ENCODE measurements at regions not wholly inside any gene's neighbourhood (a gene's known extent, or its start where the extent isn't known, plus 50 kb on each side); places are given as distances from the start of the nearest gene placed in this dataset.

GRCh38 chr10:131688304-131688703, 212.5 kb upstream of the PPP2R2D start:
- intact Hi-C loops (cut with micrococcal nuclease) = no loop called here
- Mint-ChIP-seq H3K9me3 (no peaks in the 10 kb centered on the region), H3K4me1 (no peaks in the 10 kb centered on the region), H3K27ac (no peak overlapping the region), H3K4me3 (no peak overlapping the region), H3K27me3 (no peaks in the 10 kb centered on the region), H3K36me3 (ENCODE audit: low read depth) (no peaks in the 10 kb centered on the region)
- no peak for DNase-seq

- no peak for DNase-seq
- no peaks in the 10 kb centered on the region for H3K9me3 Mint-ChIP-seq
- H3K4me3 Mint-ChIP-seq = no peak overlapping the region
- no peaks in the 10 kb centered on the region for H3K36me3 Mint-ChIP-seq (ENCODE audit: low read depth)
- H3K27ac Mint-ChIP-seq = no peak overlapping the region
- no peaks in the 10 kb centered on the region for H3K27me3 Mint-ChIP-seq
- no peaks in the 10 kb centered on the region for H3K4me1 Mint-ChIP-seq
- intact Hi-C loops (cut with micrococcal nuclease) = no loop called here
Measured at GRCh38 chr10:131689016-131689415, 211.8 kb upstream of the PPP2R2D start.

- H3K4me1 Mint-ChIP-seq = no peaks in the 10 kb centered on the region
- DNase-seq = no peak
- no peaks in the 10 kb centered on the region for H3K36me3 Mint-ChIP-seq (ENCODE audit: low read depth)
- no peak overlapping the region for H3K27ac Mint-ChIP-seq
- no peaks in the 10 kb centered on the region for H3K27me3 Mint-ChIP-seq
- no peaks in the 10 kb centered on the region for H3K9me3 Mint-ChIP-seq
- intact Hi-C loops (cut with micrococcal nuclease) = no loop called here
- no peak overlapping the region for H3K4me3 Mint-ChIP-seq
Measured at GRCh38 chr10:131689486-131689885, 211.3 kb upstream of the PPP2R2D start.

DNA sequence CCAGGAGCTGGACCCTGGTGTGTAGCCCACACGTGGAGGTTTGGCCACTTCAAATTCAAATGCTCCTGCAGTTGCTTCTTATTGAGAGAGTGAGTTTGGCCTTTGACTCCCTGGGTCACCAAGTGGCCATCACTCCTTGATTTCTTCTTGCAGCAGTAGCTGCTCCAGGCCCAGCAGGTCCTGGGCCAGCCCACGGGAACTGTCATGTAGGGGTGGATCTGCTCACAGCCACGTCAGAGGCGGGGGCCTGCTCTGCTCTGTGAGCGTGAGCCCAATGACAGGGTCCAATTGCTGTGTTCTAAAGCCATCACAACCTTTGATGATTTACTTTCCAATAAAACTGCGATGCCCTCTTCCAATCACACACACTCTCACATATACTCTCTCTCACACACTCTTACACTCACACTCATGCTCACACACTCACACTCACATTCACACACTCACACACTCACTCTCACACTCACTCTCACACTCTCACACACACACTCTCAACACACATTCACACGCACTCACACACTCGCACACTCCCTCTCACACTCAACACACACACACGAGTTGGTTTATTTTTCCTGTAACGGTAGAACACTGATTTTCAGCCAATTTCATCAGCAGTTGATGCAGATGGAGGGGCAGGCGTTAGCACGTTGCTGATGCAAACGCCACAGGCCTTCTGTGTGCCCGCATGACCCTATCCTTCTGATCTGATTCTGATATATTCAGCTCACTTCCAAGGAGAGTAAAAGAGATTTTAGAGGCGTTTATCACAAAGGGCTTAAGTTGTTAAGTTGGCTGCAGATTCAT, 210.7 kb upstream of the PPP2R2D start:
- H3K4me3 Mint-ChIP-seq = no peak overlapping the region
- no peak for DNase-seq
- no peaks in the 10 kb centered on the region for H3K9me3 Mint-ChIP-seq
- intact Hi-C loops (cut with micrococcal nuclease) = no loop called here
- H3K27me3 Mint-ChIP-seq = no peaks in the 10 kb centered on the region
- H3K27ac Mint-ChIP-seq = no peak overlapping the region
- H3K4me1 Mint-ChIP-seq = no peaks in the 10 kb centered on the region
- H3K36me3 Mint-ChIP-seq (ENCODE audit: low read depth) = no peaks in the 10 kb centered on the region

DNA sequence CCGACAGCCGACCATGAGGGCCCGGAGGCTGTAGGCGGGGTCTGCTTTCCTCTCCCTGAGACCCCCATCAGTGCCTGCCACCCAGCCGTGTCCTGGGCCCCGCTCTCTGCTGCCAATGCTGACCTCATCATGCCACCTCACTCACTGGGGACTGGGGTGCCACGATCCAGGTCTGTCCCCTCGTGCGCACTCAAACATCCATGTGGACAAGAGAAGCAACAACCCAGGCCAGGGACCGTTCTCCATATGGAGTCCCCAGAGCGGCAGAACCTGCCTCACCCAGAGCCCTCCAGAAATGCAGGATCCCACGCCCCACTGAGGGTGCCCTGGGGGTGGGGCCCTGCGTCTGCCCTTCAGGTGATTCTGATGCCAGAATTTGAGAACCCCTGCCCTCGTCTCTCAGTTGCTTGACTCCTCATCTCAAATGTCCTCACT, 210.0 kb upstream of the PPP2R2D start:
- no peaks in the 10 kb centered on the region for H3K9me3 Mint-ChIP-seq
- no peak overlapping the region for H3K27ac Mint-ChIP-seq
- no peaks in the 10 kb centered on the region for H3K4me1 Mint-ChIP-seq
- no peak for DNase-seq
- no peak overlapping the region for H3K4me3 Mint-ChIP-seq
- no peaks in the 10 kb centered on the region for H3K36me3 Mint-ChIP-seq (ENCODE audit: low read depth)
- intact Hi-C loops (cut with micrococcal nuclease) = no loop called here
- no peaks in the 10 kb centered on the region for H3K27me3 Mint-ChIP-seq

GRCh38 chr10:131691481-131692090, 209.2 kb upstream of the PPP2R2D start:
- no peaks in the 10 kb centered on the region for H3K9me3 Mint-ChIP-seq
- H3K4me3 Mint-ChIP-seq = no peak overlapping the region
- H3K4me1 Mint-ChIP-seq = no peaks in the 10 kb centered on the region
- DNase-seq = no peak
- intact Hi-C loops (cut with micrococcal nuclease) = no loop called here
- no peaks in the 10 kb centered on the region for H3K27me3 Mint-ChIP-seq
- H3K27ac Mint-ChIP-seq = no peak overlapping the region
- no peaks in the 10 kb centered on the region for H3K36me3 Mint-ChIP-seq (ENCODE audit: low read depth)

GRCh38 chr10:131692176-131692575, 208.6 kb upstream of the PPP2R2D start:
- no peaks in the 10 kb centered on the region for H3K36me3 Mint-ChIP-seq (ENCODE audit: low read depth)
- H3K27me3 Mint-ChIP-seq = no peaks in the 10 kb centered on the region
- no peak for DNase-seq
- intact Hi-C loops (cut with micrococcal nuclease) = no loop called here
- H3K4me3 Mint-ChIP-seq = no peak overlapping the region
- H3K4me1 Mint-ChIP-seq = no peaks in the 10 kb centered on the region
- H3K27ac Mint-ChIP-seq = no peak overlapping the region
- no peaks in the 10 kb centered on the region for H3K9me3 Mint-ChIP-seq

DNA sequence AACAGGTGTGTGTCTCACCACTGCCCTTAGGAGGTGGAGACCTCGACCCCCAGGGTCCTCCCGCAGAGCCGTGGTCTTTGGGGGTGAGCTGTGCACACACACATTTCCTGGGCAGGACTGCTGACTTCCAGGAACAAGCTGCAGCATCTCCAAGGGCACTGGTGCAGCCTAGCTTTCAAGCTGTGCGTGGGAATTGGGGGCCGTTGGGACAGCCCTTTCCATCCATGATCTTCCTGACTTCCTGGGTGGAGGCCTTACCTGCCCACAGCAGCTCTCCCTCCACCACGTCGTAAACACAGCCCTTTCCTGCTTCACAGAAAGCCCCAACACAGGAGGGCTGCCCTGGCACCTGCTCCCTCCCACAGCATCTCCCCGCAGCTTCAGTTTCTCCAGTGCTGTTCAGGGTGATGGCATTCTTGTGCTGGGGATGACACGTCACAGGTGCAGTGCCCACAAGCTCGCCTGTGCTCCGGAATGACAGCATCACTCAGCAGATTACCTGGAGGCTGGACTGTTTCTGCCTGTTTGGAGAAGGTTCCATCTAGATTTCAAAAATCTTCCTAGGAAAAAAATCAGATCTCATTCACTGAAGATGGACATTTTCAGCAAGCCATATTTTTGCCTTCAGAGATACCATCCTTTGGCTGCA, 208.0 kb upstream of the PPP2R2D start:
- no peak overlapping the region for H3K27ac Mint-ChIP-seq
- H3K27me3 Mint-ChIP-seq = no peaks in the 10 kb centered on the region
- H3K9me3 Mint-ChIP-seq = no peaks in the 10 kb centered on the region
- no peaks in the 10 kb centered on the region for H3K36me3 Mint-ChIP-seq (ENCODE audit: low read depth)
- DNase-seq = no peak
- intact Hi-C loops (cut with micrococcal nuclease) = no loop called here
- H3K4me3 Mint-ChIP-seq = no peak overlapping the region
- no peaks in the 10 kb centered on the region for H3K4me1 Mint-ChIP-seq

- Mint-ChIP-seq H3K9me3 (no peaks in the 10 kb centered on the region), H3K36me3 (ENCODE audit: low read depth) (no peaks in the 10 kb centered on the region), H3K27me3 (no peaks in the 10 kb centered on the region), H3K4me3 (no peak overlapping the region), H3K27ac (no peak overlapping the region), H3K4me1 (no peaks in the 10 kb centered on the region)
- intact Hi-C loops (cut with micrococcal nuclease) = no loop called here
- no peak for DNase-seq
Measured at GRCh38 chr10:131693766-131694165, 207.0 kb upstream of the PPP2R2D start.

DNA sequence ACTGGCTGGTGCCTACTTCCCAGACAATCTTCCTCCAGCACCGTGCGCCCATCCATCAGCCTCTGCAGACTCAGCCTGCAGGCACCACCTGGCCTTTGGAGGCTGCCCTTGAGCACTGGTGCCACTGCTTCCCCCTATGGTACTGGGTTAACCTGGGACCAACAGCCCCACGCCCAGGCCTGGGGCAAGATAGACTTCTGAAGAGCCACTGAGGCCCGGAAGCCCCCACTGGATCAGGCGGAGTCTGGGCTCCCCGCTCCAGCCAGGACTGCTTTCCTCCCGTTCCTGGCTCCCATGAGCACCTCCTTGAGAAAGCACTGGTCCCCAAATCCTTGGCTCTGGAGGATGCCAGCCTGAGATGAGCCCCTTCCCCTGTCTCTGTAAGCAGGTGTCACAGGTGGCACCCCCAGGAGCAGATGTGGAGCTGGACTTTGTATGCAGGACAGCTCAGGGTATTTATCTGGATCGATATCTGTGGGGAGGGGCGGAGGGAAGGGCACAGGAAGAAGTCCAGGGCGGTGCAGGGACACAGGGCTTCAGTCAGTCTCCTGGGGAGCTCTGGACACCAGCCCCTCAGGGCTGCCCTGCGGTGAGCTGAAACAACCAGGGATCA, 206.5 kb upstream of the PPP2R2D start:
- Mint-ChIP-seq H3K36me3 (ENCODE audit: low read depth) (no peaks in the 10 kb centered on the region), H3K4me1 (no peaks in the 10 kb centered on the region), H3K27me3 (no peaks in the 10 kb centered on the region), H3K9me3 (no peaks in the 10 kb centered on the region), H3K4me3 (no peak overlapping the region), H3K27ac (no peak overlapping the region)
- DNase-seq = no peak
- intact Hi-C loops (cut with micrococcal nuclease) = no loop called here

GRCh38 chr10:131694781-131695495, 205.9 kb upstream of the PPP2R2D start:
- Mint-ChIP-seq H3K27ac (no peak overlapping the region), H3K9me3 (no peaks in the 10 kb centered on the region), H3K4me3 (no peak overlapping the region), H3K4me1 (no peaks in the 10 kb centered on the region), H3K36me3 (ENCODE audit: low read depth) (no peaks in the 10 kb centered on the region), H3K27me3 (no peaks in the 10 kb centered on the region)
- DNase-seq = no peak
- intact Hi-C loops (cut with micrococcal nuclease) = no loop called here

DNA sequence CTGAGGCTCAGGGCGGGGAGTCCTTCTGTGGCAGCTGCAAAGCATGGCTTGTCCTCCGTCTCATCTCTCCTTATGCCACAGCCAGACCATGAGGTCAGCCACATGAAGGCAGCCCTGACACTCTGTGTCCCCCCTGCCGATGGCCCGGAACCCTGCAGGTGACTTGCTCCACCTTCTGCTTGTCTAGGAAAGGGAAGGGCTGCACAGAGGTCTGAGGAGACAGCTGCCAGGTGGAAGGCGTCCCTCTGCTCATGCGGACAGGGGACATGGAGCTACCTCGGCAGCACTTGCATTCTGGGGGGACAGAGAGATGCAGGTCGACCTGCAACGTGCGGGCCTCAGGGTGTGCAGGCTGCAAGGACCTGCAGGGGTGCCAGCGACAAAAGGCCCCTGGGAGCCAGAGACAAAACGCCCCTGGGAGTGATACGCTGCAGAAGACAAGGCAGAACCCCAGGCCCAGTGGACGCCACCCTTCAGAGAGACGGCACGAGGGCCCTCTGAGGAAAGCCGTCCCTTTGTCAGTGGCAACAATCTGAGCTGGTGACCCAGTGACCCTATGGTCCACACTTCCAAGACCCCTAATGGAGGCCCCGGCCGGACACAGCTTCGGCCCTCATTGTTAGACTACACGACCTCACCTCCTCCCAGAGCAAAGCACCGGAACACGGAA, 205.2 kb upstream of the PPP2R2D start:
- no peaks in the 10 kb centered on the region for H3K9me3 Mint-ChIP-seq
- H3K36me3 Mint-ChIP-seq (ENCODE audit: low read depth) = no peaks in the 10 kb centered on the region
- H3K4me3 Mint-ChIP-seq = no peak overlapping the region
- H3K27me3 Mint-ChIP-seq = no peaks in the 10 kb centered on the region
- H3K27ac Mint-ChIP-seq = no peak overlapping the region
- no peaks in the 10 kb centered on the region for H3K4me1 Mint-ChIP-seq
- DNase-seq = no peak
- intact Hi-C loops (cut with micrococcal nuclease) = no loop called here

DNA sequence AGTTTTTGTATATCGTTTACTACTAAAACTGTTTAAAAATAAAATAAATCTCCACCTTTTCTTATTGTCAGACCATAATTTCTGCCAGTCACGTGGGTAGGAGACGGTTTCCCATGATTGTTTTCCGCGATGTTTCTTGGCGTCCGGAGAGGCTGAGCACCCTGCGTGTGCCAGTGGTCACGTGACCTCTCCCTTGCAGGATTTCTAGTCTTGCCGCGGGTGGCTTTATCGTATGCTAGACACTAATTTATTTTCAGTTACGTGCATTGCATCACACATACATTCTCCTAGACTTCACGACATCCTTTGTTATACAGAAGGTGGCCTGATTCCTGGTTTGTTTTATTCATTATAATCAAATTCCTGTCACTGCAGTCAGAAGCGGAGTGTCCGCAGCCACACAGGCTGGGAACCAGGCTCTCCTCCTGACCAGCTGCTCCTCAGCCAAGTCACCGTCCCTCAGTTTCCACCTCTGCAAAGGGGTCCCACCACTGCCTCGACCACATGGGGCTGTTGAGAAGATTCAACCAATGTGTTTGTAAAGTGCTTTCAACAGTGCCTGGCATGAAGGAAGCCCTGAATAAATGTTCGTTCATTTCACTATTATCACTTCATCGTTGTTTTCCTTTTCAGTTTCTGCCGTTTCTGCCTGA, 203.2 kb upstream of the PPP2R2D start:
- Mint-ChIP-seq H3K27me3 (no peaks in the 10 kb centered on the region), H3K4me3 (no peak overlapping the region), H3K9me3 (no peaks in the 10 kb centered on the region), H3K27ac (no peak overlapping the region), H3K36me3 (ENCODE audit: low read depth) (no peaks in the 10 kb centered on the region), H3K4me1 (no peaks in the 10 kb centered on the region)
- DNase-seq = no peak
- intact Hi-C loops (cut with micrococcal nuclease) = no loop called here
